GM21529 (cell line): ENCODE measurements at regions not wholly inside any gene's neighbourhood (a gene's known extent, or its start where the extent isn't known, plus 50 kb on each side); places are given as distances from the start of the nearest gene placed in this dataset.
"Not testable (repeated sequence)": the region's sequence is repeated elsewhere in the genome, so short reads cannot be mapped to it uniquely, and the experiment has no call there.

ENCODE experiments used
- ATAC-seq: cut with Tn5 transposase; IDR thresholded peaks from one replicate; pipeline ENCODE4 v1.9.1; 2021; ENCODE audit not compliant: unreplicated experiment

- no peak for ATAC-seq
These were observed 432.8 kb upstream of the SYT4 start for GRCh38 chr18:43710135-43710534.

GRCh38 chr18:43714343-43715010 is 437.2 kb upstream of the SYT4 start:
- no peak for ATAC-seq

DNA sequence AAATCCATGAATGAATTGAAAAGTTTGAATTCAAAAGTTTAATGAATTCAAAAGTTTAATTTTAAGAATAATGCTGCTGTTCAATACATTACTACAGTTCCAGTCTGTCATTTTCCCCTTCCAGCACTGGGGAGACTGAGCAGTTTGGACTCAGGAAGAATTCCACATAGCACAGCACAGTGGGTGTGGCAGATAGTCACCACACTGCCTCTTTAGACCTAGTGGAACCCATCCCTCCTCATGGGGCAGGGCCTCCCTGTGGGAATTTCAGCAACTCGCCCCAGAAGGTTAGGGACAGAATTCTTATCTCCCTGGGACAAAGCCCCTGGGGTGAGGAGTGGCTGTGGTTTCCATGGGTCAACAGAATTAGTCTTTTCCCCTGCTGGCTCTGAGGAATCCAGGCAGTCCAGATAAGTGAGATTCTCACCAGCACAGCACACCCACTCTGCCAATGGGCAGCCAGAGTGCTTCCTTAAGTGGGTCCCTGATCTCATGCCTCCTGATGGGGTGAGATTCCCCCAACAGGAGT is 442.0 kb upstream of the SYT4 start:
- ATAC-seq = no peak

DNA sequence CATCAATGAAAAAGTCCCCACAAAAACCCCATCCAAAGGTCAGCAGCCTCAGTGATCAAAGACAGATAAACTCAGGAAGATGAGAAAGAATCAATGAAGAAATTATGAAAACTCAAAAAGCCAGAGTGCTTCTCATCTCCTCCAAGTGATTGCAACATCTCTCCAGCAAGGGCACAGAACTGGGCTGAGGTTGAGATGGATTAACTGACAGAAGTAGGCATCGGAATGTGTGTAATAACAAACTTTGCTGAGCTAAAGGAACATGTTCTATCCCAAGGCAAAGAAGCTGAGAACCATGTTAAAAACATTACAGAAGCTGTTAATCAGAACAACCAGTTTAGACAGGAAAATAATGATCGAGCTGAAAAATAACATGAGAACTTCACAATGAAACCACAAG is 442.8 kb upstream of the SYT4 start:
- no peak for ATAC-seq

DNA sequence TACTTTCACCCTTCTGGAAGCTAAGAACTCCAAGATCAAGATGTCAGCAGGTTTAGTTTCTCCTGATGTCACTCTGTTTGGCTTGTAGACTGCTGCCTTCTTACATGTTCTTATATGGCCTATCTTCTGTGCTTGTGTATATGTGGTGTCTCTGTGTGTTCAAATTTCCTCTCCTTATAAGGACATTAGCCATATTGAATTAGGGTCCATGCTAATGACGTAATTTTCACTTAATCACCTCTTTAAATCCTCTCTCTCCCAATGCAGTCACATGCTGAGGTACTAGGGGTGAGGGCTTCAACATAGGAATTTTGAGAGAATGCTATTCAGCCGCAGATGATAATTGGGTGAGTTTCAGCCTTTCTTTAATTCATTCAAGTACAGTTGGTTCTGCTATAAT is 458.3 kb upstream of the SYT4 start:
- no peak for ATAC-seq

- ATAC-seq = no peak
These were observed 467.9 kb upstream of the SYT4 start for GRCh38 chr18:43744960-43745745.

DNA sequence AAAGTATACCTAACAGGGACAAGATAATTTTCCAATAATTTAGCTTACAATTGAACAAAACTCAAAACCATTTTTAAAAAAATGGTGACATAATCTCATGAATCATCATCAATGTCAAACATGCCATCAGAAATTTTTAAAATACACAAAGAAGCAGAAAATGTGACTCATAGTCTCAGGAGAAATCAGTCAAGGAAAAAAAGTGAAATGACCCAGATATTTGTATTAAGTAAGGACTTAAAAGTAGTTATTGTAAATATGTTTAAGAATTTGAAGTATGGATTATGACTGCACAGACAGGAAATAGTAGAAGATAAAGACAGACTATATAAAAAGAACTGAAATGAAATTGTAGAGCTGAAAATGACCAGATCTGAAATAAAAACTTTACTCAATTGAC is 473.9 kb upstream of the SYT4 start:
- ATAC-seq = no peak

GRCh38 chr18:43751835-43752234 is 474.5 kb upstream of the SYT4 start:
- no peak for ATAC-seq

DNA sequence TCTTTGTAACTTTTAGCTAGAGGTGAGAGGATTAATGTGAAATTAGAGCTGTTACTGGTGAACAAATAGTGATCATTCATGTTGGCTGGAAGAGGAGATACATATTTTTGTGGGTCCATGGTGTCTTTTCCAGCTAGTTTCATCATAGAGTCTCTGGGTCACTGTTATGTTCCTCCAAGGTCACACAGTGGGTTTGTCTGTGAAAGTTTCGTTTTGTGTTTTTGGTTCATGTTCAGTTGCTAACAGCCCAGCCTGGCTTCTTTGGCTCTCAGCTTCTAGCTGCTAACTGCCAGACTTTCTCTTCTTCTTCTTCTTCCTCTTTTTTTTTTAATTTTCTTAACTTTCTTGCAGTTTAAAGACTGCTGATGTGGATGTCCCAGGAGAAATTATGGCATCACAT is 480.0 kb upstream of the SYT4 start:
- no peak for ATAC-seq

DNA sequence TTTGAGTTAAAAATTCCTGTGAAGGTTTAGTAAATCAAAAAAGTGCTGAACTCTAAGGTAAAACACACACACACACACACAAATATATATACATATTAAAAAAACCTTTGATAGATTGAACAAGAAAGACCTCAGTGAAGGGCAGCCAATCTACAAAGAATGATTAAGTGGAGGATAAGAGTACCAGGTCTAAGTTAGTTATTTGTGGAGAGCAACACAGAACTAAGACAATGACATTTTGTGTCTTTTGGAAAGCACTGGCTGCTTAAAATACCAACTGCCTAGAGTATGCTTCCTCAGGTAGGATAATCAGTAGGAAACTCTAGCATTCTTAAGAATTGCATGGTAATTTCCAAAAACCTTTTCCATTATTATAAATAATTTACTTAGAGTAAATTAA is 481.4 kb upstream of the SYT4 start:
- ATAC-seq = no peak

DNA sequence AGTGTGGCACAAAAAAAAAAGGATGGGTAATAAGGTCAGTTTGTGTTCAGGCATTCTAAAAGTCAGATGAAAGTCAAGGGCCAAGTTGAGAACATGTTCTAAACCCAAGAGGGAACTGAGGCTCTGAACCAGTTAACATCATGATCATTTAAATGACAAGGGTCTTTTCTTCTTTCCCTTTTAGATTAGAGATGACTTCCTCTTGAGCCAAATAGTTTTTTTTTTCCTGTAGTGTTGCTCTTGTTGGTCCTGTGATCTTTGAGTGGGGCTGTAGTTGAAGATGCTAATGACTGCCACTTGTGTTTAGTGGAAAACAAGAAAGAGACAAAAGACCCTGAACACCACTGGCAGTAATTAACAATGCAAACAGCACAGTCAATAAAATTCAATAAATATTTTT is 482.7 kb upstream of the SYT4 start:
- no peak for ATAC-seq

DNA sequence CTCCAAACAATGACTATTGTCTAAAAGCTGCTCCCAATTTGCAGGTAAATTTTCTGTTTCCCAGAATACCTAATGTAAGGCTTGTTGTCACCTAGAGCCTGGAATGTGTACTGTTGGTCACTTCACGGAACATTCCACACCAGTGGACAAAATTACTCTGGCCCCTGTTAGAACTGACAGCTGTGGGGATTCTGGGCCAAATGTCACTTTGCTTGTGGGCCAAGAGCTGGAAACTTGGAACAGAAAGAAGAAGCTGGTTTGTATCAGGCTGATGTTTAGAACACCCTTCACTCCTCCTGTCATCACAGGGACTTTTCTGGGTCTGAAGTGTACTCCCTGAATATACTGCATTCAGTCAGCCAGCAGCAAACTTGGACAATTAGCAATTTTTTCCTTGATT is 495.6 kb upstream of the SYT4 start:
- no peak for ATAC-seq

DNA sequence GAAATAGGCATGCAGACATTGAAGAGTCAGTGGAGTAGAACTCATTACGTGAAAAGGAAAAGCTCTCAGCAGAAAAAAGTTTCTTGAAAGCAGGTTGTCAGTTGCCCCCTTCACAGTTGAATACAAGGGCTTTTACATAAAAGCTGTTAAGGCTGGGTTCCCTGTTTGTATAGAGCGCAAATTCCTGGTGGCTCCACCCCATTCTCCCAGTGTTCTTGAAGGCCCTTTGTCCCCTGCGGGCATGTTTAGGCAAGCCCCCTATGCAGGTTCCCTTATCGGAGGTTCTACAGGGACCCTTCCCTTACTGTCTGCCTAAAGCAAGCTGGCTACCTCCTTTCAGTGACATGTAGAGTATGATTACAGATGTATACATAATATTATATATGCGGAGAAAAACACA is 497.2 kb upstream of the SYT4 start:
- ATAC-seq = no peak

DNA sequence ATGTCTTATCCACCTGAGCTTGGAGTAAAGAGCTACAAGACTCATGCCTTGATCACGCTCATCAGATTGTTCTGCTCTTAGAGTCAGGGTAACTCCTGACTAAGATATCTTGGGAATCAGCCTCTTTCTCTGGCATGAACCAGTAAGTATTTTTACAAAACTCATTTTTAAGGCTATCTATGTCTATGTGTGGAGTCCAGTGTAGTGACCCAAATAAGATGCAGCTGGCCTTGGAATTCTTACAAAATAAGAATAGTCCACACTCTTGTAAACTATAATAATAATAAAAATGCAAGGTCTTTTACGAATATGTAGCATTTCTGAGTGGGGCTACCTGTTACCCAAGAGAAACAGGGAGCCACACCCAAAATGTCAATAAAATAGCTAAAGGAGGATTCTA is 498.3 kb upstream of the SYT4 start:
- no peak for ATAC-seq

DNA sequence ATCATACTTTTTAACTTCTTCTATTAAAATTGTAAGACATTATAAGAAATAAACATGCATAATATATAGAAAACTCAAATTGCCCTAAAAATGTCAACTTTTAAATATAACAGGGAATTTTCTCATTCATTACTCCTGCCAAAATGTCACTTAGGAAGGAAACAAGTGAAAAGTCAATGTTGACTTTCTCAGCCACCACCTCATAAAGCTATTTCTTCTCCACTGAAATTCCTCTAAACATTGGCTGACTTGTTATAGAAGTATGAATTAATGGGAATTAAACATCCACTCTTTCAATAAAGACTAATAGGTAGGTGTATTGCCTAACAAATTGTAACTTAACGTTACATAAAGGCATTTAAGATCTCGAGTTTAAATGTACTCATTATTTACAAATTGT is 499.7 kb upstream of the SYT4 start:
- ATAC-seq = no peak

GRCh38 chr18:43777636-43778304 is 500.5 kb upstream of the SYT4 start:
- no peak for ATAC-seq

DNA sequence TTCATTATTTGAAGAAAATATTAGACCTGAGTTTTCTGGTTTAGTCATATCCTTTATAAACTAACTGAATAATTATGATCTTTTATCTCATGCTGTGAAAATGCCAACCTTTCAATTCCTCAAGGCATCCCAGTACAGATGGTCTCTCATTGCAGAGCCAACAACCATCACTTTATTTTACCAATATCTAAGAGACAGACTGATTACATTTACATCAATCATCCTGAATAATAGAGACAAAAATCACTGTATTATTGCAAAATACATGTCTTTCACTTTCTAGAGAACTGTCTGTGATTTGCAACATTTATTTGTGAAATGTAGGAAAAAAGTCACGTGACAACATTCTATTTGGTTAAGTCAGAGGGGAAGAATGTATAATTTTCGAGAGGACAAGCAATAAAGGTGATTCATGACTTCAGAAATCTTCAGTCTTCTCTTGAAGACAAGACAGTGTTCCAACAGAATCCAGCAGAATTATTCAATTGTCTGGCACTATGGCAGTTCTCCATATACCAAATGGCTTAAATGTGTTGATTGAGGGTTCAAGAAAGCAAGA is 503.6 kb upstream of the SYT4 start:
- no peak for ATAC-seq

DNA sequence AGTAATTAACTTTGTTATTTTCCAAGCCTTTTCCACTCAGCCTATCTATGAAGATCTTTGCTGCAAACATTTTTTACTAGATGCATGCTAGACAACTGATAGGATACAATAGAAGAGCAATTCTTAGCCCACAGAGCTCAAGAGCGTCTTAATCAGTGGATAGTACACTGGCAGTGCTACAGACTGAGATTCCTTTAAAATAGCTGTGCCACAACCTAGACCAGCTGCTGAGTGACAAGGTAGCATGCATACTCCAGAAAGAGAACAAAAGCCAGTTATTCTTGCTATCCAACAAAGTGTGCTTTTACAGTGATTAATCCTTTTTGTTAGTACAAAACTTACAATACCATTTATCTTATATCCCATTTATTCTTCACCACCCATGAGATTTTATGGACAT is 507.9 kb upstream of the SYT4 start:
- no peak for ATAC-seq

GRCh38 chr18:43786893-43787292 is 509.6 kb upstream of the SYT4 start:
- no peak for ATAC-seq

DNA sequence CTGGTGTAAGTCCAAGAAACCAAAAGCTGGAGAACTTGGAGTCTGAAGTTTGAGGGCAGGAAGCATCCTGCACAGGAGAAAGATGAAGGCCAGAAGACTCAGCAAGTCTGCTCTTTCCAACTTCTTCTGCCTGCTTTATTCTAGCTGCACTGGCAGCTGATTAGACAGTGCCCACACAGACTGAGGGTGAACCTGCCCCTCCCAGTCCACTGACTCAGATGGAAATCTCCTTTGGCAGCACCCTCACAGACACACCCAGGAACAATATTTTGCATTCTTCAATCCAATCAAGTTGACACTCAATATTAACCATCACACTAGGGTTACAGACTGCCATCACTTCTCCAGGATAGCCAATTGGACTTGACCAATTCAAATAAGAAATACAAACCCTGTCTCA is 510.4 kb upstream of the SYT4 start:
- ATAC-seq = not testable (repeated sequence)

DNA sequence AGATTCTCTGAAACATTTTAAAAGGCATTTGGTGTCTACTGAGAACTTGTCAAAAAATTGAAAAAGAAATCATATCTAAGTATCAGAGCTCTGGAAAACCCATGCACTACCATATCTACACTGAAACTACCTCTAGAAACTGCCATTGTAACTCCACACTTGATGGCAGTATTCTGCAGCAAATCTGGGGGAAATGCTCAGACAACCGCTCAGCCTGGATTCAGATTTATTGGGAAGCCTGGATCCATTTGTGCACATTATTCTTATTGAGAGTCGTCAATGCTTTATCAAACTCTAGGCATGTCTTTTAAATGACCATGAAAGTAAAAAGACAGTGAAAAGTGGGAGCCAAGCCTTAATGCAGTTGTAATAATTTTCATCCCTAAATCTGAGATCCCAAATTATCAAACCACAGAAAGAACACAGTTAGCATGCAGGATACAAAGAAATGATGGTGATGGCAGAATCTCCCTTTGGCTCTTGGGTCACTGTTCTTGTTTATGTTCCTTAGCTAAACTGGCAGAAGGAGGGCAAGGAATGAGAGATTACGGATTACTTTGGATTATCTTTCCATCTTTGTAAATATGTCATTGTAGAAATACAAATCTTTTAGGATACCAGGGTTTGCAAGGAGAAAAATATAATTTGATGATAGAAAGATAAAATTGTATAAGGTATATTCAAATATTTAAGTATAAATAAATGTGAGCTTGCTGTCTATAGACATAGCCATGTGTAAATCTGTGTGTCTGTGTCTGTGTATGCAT is 512.1 kb upstream of the SYT4 start:
- ATAC-seq = no peak
